GM18505 (cell line): ENCODE measurements at regions not wholly inside any gene's neighbourhood (a gene's known extent, or its start where the extent isn't known, plus 50 kb on each side); places are given as distances from the start of the nearest gene placed in this dataset.

Source experiments
- ATAC-seq: cut with Tn5 transposase; IDR thresholded peaks from one replicate; pipeline ENCODE4 v1.9.1; 2021; ENCODE audit not compliant: unreplicated experiment
- POLR2A ChIP-seq: IDR thresholded peaks from 4 replicates; pipeline ENCODE4 v1.6.1; 2011; ENCODE audit warnings: borderline replicate concordance; ENCODE audit not compliant: insufficient read depth, insufficient read length; ENCODE audit errors: extremely low read depth

- ATAC-seq, result no peak
- TF ChIP-seq POLR2A, result no peak
Observed at GRCh38 chr14:71526388-71526787, 405.8 kb upstream of the RGS6 start.

DNA sequence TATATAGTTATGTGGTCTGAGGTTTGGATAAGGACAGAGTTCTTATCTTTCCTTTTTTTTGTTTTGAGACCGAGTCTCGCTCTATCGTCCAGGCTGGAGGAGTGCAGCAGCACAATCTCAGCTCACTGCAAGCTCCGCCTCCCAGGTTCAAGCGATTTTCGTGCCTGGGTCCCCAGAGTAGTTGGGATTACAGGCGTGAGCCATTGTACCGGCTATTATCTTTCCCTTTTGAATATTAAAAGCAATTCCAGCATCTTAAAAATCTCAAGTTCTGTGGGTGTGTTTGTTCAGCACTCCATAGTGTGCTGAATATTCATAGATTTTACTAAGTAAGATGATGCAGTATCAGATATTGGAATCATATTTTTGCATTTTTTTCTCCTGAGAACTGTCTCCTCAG is 404.4 kb upstream of the RGS6 start:
- TF ChIP-seq POLR2A, result no peak
- ATAC-seq, result no peak

GRCh38 chr14:71529848-71530247 is 402.4 kb upstream of the RGS6 start:
- no peak for TF ChIP-seq POLR2A
- ATAC-seq, result no peak

DNA sequence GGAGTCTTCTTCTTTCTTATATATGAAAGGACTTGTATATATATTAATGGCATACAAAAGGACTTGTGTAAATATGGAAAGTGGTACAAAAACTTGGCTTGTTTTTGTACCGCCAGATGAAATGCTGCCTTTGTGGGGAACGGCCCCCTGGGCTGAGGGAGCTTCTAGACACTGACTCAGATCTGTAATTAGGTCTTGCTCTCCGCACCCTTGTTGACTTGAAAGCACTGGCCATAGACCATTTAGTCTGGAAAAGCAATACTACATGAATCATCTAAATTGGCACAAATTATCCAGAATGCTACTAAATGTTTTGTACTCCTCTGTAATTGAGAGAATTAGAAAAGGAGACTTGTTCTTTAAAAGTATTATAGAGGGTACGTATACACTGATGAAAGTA is 399.9 kb upstream of the RGS6 start:
- no peak for ATAC-seq
- no peak for TF ChIP-seq POLR2A

- no peak for TF ChIP-seq POLR2A
- no peak for ATAC-seq
Observed at GRCh38 chr14:71532790-71533189, 399.4 kb upstream of the RGS6 start.

GRCh38 chr14:71533390-71533789 is 398.8 kb upstream of the RGS6 start:
- TF ChIP-seq POLR2A, result no peak
- no peak for ATAC-seq

- ATAC-seq, result no peak
- no peak for TF ChIP-seq POLR2A
Observed at GRCh38 chr14:71533800-71534199, 398.4 kb upstream of the RGS6 start.

- no peak for TF ChIP-seq POLR2A
- no peak for ATAC-seq
Observed at GRCh38 chr14:71534506-71534905, 397.7 kb upstream of the RGS6 start.

DNA sequence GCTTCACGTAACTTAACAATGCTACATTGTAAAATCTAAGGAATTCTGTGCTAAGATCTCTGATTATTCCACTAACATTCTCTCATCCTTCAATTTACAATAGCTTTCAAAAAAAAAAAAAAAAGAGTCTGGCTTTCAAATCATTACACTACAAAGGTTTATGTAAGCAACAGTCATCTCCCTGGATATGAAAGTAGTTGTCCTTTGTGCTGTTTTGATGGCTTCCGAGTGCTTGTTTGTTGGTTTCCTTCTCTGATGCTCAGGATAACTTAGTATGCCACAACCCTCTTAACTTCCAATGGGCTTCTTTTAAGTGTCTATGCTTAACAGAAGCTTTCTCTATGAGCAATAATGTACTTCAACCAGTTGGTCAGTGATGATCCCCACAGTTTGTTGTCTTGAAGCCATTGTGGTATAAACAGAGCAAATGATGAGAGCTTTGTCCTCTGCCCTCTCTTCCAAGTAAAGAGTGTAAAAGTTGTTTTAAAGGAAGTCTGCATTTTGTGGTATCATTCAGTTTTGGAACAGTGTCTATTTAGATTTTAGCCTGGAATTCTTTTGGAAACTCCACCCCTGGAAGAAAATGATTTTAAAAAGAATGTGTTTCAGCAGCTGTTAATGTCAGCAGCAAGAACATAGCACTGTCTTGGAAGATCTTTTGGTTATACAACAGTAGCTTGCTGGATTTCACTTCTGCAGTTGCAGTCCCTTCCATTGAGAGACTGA is 396.1 kb upstream of the RGS6 start:
- no peak for TF ChIP-seq POLR2A

DNA sequence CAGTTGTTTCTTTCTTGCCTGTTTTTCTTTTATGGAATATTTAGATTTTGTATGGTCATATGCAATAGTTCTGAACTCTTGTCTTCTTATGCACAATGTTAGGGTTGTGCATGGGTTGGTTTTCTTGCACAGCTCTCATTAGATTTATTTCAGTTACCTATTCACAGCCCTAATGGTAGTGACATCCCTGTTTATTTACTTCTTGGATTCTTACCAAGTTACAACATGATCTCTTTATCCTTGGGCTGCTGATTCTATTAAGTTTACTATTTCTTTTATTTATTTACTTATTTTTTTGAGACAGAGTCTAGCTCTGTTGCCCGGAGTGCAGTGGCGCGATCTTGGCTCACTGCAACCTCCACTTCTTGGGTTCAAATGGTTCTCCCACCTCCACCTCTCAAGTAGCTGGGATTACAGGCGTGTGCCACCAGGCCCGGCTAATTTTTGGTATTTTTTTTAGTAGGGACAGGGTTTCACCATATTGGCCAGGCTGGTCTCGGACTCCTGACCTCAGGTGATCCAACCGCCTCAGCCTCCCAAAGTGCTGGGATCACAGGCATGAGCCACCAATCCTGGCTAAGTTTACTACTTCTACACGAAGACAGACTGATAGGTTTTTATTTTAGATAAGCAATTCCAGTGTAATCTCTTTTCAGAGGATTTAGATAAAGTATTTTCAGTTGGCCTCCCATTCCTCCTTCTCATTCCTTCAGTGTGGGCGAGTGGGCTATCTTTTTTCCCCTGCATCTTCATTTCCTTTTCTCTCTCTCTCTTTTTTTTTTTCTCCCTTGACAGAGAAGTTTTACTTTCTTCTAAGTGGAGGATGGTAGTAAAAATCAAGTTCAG is 395.1 kb upstream of the RGS6 start:
- ATAC-seq, result no peak
- no peak for TF ChIP-seq POLR2A

More for the DNA sequence above, 396.1 kb upstream of the RGS6 start:
- ATAC-seq, result no peak

GRCh38 chr14:71538288-71538687 is 393.9 kb upstream of the RGS6 start:
- TF ChIP-seq POLR2A, result no peak
- ATAC-seq, result no peak

DNA sequence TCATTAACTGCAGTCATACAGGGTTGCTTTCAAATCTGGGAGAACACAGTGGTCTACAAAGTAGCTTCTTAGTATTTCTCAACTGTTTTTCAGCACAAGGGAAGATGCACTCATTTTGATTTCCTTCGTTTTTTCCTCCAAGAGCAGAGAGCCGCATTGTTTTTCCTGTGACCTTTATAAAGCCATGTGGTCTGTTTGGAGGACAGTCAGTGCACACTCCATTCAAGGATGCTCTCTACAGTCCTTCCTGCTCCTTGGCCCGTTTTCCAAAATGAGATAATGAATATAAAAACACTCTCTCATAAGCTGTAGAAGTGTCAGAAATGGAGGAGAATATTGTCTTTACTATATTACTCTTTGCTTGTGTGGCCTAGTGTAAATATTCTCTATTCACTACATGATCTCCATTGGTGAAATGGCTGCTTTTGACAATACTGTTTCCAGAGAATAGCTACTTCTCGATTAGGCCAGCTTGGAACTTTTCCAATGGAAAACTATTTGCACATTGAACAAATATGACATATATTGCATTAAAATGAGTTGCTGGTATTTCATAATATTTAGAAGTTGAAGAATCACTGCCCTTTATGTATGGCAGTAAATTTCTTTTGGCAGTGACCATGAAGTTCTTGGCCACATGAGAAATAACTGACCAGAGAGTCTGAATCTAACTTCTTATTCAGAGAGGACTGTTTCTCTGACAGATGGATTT is 393.1 kb upstream of the RGS6 start:
- TF ChIP-seq POLR2A, result no peak
- no peak for ATAC-seq

DNA sequence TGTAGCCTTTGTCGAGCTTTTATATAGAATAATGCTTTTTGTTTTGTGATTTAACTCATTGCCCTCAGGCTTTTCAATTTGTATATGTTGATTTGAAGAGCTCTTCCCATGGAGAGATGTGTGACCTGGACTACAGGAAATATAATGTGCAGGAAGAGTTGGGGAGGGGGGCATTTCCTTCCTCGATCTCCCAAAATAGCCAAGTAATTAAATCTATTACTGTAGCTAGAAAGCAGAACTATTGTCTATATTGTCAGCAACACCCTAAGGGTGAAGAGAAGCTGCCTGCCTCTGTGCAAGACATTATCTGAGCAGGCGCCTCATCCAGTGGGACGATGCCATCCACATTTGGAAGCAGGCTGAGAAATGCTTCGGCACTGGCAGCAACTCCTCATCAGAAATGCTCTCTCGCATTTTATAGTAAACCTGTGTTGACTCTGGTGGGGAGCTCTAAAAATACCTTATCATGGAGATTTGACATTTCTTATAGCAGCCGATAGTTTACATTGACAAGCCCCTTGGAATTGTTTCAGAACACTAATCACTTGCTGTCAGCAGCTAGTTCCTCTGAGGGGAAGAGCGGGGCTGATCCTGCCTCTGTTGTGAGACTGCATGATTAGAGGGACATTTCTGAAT is 392.5 kb upstream of the RGS6 start:
- no peak for ATAC-seq
- no peak for TF ChIP-seq POLR2A
